ENCODE measurements at regions not wholly inside any gene's neighbourhood (a gene's known extent, or its start where the extent isn't known, plus 50 kb on each side); places are given as distances from the start of the nearest gene placed in this dataset.

GRCh38 chr4:81272671-81273070 lies 57.6 kb upstream of the PRKG2 start:
- H3K4me3 Mint-ChIP-seq, result no peak overlapping the region
- H3K4me1 Mint-ChIP-seq, result no peaks in the 10 kb centered on the region
- no peak for ATAC-seq
- H3K9me3 Mint-ChIP-seq, result peaks cover 18% of the 10 kb centered on the region
- no peak overlapping the region for H3K27ac Mint-ChIP-seq
- peaks cover 18% of the 10 kb centered on the region for H3K27me3 Mint-ChIP-seq
- H3K36me3 Mint-ChIP-seq, result no peaks in the 10 kb centered on the region

All from stimulated activated memory B cell treated with anti-CD40 and anti-IgM and Interleukin-4, amounts not matched to agents 10 μg/mL and 1 μg/mL and 100 μg/mL, for 72 hours (primary cell).